ENCODE measurements at regions not wholly inside any gene's neighbourhood (a gene's known extent, or its start where the extent isn't known, plus 50 kb on each side); places are given as distances from the start of the nearest gene placed in this dataset.

GRCh38 chr9:118187408-118187807, 483.2 kb downstream of the TLR4 start:
- no peak for DNase-seq (ENCODE audit: low read depth)

- no peak for DNase-seq (ENCODE audit: low read depth)
Observed at GRCh38 chr9:118189615-118190014, 485.4 kb downstream of the TLR4 start.

- no peak for DNase-seq (ENCODE audit: low read depth)
Observed at GRCh38 chr9:118192807-118193206, 488.6 kb downstream of the TLR4 start.

- DNase-seq (ENCODE audit: low read depth) = no peak
Observed at GRCh38 chr9:118209343-118209742, 505.1 kb downstream of the TLR4 start.

GRCh38 chr9:118215549-118215948, 511.3 kb downstream of the TLR4 start:
- no peak for DNase-seq (ENCODE audit: low read depth)

GRCh38 chr9:118222375-118222774, 518.2 kb downstream of the TLR4 start:
- DNase-seq (ENCODE audit: low read depth) = no peak

GRCh38 chr9:118223111-118223510, 518.9 kb downstream of the TLR4 start:
- no peak for DNase-seq (ENCODE audit: low read depth)

GRCh38 chr9:118230329-118230728, 526.1 kb downstream of the TLR4 start:
- DNase-seq (ENCODE audit: low read depth) = no peak

- DNase-seq (ENCODE audit: low read depth) = no peak
Observed at GRCh38 chr9:118236625-118237024, 532.4 kb downstream of the TLR4 start.

- DNase-seq (ENCODE audit: low read depth) = no peak
Observed at GRCh38 chr9:118238139-118238538, 533.9 kb downstream of the TLR4 start.

GRCh38 chr9:118252027-118252426, 547.8 kb downstream of the TLR4 start:
- no peak for DNase-seq (ENCODE audit: low read depth)

- no peak for DNase-seq (ENCODE audit: low read depth)
Observed at GRCh38 chr9:118262191-118262590, 558.0 kb downstream of the TLR4 start.

- no peak for DNase-seq (ENCODE audit: low read depth)
Observed at GRCh38 chr9:118263949-118264348, 559.7 kb downstream of the TLR4 start.

- DNase-seq (ENCODE audit: low read depth) = no peak
Observed at GRCh38 chr9:118268046-118268445, 563.8 kb downstream of the TLR4 start.

- no peak for DNase-seq (ENCODE audit: low read depth)
Observed at GRCh38 chr9:118269623-118270022, 565.4 kb downstream of the TLR4 start.

GRCh38 chr9:118271331-118271730, 567.1 kb downstream of the TLR4 start:
- no peak for DNase-seq (ENCODE audit: low read depth)

GRCh38 chr9:118271936-118272335, 567.7 kb downstream of the TLR4 start:
- DNase-seq (ENCODE audit: low read depth) = no peak

- DNase-seq (ENCODE audit: low read depth) = no peak
Observed at GRCh38 chr9:118273048-118273447, 568.8 kb downstream of the TLR4 start.

GRCh38 chr9:118276784-118277183, 572.6 kb downstream of the TLR4 start:
- DNase-seq (ENCODE audit: low read depth) = no peak

- no peak for DNase-seq (ENCODE audit: low read depth)
Observed at GRCh38 chr9:118281772-118282171, 577.6 kb downstream of the TLR4 start.

GRCh38 chr9:118283488-118283887, 579.3 kb downstream of the TLR4 start:
- DNase-seq (ENCODE audit: low read depth) = no peak

GRCh38 chr9:118290116-118290515, 585.9 kb downstream of the TLR4 start:
- no peak for DNase-seq (ENCODE audit: low read depth)

- DNase-seq (ENCODE audit: low read depth) = no peak
Observed at GRCh38 chr9:118295413-118295812, 591.2 kb downstream of the TLR4 start.

- DNase-seq (ENCODE audit: low read depth) = no peak
Observed at GRCh38 chr9:118302721-118303120, 598.5 kb downstream of the TLR4 start.

GRCh38 chr9:118303216-118303615, 599.0 kb downstream of the TLR4 start:
- DNase-seq (ENCODE audit: low read depth) = no peak

Data from stimulated activated CD4-positive, alpha-beta T cell treated with anti-CD3 and anti-CD28 coated beads, Interleukin-2, amount 100 ng/mL, for 4 hours (primary cell).